PFSK-1 (cell line): ENCODE measurements at regions not wholly inside any gene's neighbourhood (a gene's known extent, or its start where the extent isn't known, plus 50 kb on each side); places are given as distances from the start of the nearest gene placed in this dataset.

Experiments used
- FOXP2 ChIP-seq: optimal IDR thresholded peaks from 2 replicates; pipeline ENCODE3; 2011; ENCODE audit warnings: borderline replicate concordance, control low read depth, inconsistent platforms; ENCODE audit not compliant: insufficient read depth; ENCODE audit errors: extremely low read length, extremely low read depth
- POLR2AphosphoS5 ChIP-seq: IDR thresholded peaks from 2 replicates; pipeline ENCODE4 v1.6.1; 2012; ENCODE audit warnings: low read depth, mild to moderate bottlenecking, control low read depth, low read length, moderate library complexity
- REST ChIP-seq, 2 experiments: IDR thresholded peaks; 2 replicates each; pipeline versions ENCODE4 v1.6.1 to v1.8.0; 2011 to 2012; ENCODE audit warnings: low read depth in 2 of 2, low read length in 2 of 2, control low read depth in 1 of 2, inconsistent platforms in 1 of 2, mild to moderate bottlenecking in 1 of 2, moderate library complexity in 1 of 2; ENCODE audit not compliant: insufficient read depth in 1 of 2
- SIN3A ChIP-seq: IDR thresholded peaks from 2 replicates; pipeline ENCODE4 v1.6.1; 2012; ENCODE audit warnings: mild to moderate bottlenecking, low read length, moderate library complexity, borderline replicate concordance; ENCODE audit not compliant: insufficient read depth
- TAF1 ChIP-seq: IDR thresholded peaks from 2 replicates; pipeline ENCODE4 v1.6.1; 2012; ENCODE audit warnings: low read length, control low read depth, borderline replicate concordance; ENCODE audit not compliant: insufficient read depth

GRCh38 chr15:92745845-92746271 is 90.3 kb upstream of the FAM174B start:
- TF ChIP-seq POLR2AphosphoS5 (no peak), TAF1 (no peak), SIN3A (no peak), REST (IDR thresholded peaks at IDR 0.05; ENCODE audit: insufficient read depth in 1 of 2, low read depth in 2 of 2, low read length in 2 of 2) (no peak), FOXP2 (no peak)
